ENCODE measurements at regions not wholly inside any gene's neighbourhood (a gene's known extent, or its start where the extent isn't known, plus 50 kb on each side); places are given as distances from the start of the nearest gene placed in this dataset.
A peak's percentile ranks its signal among the peaks of the same experiment; 100 is the strongest.
"Not testable (repeated sequence)": the region's sequence is repeated elsewhere in the genome, so short reads cannot be mapped to it uniquely, and the experiment has no call there.

GRCh38 chr10:28130267-28130666, 131.4 kb upstream of the ODAD2 start:
- peak; percentile 76 for DNase-seq

GRCh38 chr10:28127881-28128280, 129.0 kb upstream of the ODAD2 start:
- no peak for DNase-seq

GRCh38 chr10:28125701-28126100, 126.8 kb upstream of the ODAD2 start:
- DNase-seq, result peak; percentile 65

GRCh38 chr10:28120795-28121194, 121.9 kb upstream of the ODAD2 start:
- no peak for DNase-seq

GRCh38 chr10:28120043-28120749, 121.3 kb upstream of the ODAD2 start:
- DNase-seq, result no peak

GRCh38 chr10:28118985-28119628, 120.2 kb upstream of the ODAD2 start:
- no peak for DNase-seq

DNA sequence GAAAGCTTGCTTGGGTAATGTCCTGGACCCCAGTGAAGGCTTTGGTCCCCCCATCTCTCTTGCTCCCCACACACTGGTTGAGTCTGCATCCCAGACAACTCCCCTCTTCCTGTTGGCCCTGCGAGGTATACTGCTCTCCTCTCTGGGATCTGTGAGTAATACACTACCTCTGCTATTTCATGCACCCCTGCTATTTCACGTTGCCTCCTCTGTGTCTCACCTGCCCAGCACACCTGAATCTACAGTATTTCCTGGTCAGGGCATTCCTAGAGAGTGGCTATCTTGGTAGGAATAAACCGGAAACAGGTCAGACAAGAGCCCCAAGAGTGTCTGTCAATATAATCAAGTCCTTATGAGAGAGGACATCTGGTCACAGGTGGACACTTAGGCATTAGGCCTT, 114.3 kb upstream of the ODAD2 start:
- no peak for DNase-seq

DNA sequence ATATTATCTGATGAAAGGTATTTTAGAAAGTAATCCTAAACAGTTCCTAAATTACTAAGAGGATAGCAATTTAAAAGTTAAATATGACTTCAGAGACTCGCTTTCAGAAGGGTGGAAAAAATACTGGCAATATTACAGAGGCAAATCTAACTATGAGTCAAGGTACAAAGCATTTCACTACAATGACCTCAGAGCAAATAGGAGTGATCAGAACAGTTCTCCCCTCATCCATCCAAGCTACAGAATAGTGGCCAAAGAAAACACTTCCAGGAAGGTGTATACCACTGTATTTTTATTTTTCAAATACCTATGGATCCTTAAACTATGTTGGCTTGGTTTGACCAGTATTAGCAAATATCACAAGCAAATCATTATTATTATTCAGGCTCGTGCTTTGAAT, 112.8 kb upstream of the ODAD2 start:
- DNase-seq, result peak; percentile 70

GRCh38 chr10:28105561-28105960, 106.7 kb upstream of the ODAD2 start:
- DNase-seq, result no peak

GRCh38 chr10:28097633-28098032, 98.8 kb upstream of the ODAD2 start:
- no peak for DNase-seq

GRCh38 chr10:28095791-28096378, 97.0 kb upstream of the ODAD2 start:
- DNase-seq, result no peak

DNA sequence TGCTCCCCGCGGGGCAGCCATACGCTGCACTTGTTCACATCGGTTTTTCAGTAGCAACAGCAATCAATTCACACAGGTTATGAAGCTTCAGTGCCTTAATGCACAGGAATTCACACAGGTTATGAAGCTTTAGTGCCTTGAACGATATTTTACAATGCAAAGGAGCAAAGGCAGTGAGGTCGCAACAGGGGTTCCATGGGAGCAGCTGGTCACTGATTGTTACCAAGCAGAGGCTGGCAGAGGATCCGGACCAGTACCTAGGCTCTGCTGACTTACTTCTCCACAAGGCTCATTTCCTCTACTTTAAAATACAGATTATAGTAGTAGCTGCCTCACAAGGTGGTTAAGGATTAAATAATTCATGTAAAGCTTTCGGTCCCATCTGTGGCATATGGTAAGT, 95.2 kb upstream of the ODAD2 start:
- no peak for DNase-seq

GRCh38 chr10:28091913-28092312, 93.0 kb upstream of the ODAD2 start:
- DNase-seq, result no peak

GRCh38 chr10:28090506-28090905, 91.6 kb upstream of the ODAD2 start:
- DNase-seq, result no peak

GRCh38 chr10:28089467-28089866, 90.6 kb upstream of the ODAD2 start:
- peak; percentile 90 for DNase-seq

- DNase-seq, result peak; percentile 82
Measured at GRCh38 chr10:28087661-28088351, 88.9 kb upstream of the ODAD2 start.

GRCh38 chr10:28085760-28086159, 86.9 kb upstream of the ODAD2 start:
- not testable (repeated sequence) for DNase-seq

DNA sequence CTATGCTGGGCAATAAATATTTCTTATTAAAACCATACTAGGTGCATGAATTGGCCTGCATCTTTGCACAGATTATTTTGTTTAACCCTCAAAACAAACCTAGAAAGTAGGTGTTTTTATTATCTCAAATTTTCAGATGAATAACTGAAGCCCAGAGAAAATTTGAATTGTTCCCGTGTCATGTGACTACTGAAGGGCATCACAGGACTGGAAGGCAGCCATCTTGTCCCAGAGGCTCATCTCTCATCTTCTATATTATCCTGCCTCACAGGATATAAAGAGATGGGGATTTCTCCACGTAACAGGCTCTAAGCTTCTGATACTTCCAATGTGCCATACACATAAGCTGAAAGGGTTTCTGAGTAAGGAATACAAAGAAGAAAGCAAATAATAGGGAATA, 84.0 kb upstream of the ODAD2 start:
- no peak for DNase-seq

DNA sequence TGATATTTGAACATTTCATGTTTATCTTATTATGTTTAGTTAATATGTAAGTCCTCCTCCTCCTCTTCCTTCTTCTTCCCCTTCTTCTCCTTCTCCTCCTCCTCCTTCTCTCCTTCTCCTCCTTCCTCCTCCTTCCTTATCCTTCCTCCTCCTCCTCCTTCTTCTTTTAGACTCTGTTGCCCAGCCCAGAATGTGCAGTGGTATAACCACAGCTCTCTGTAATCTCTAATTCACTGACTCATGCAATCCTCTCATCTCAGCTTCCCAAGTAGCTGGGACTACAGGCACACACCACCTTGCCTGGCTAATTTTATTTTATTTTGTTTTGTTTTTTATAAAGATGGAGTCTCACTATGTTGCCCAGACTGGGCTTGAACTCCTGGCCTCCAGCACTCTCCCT, 83.4 kb upstream of the ODAD2 start:
- no peak for DNase-seq

GRCh38 chr10:28077889-28078288, 79.0 kb upstream of the ODAD2 start:
- peak; percentile 70 for DNase-seq

DNA sequence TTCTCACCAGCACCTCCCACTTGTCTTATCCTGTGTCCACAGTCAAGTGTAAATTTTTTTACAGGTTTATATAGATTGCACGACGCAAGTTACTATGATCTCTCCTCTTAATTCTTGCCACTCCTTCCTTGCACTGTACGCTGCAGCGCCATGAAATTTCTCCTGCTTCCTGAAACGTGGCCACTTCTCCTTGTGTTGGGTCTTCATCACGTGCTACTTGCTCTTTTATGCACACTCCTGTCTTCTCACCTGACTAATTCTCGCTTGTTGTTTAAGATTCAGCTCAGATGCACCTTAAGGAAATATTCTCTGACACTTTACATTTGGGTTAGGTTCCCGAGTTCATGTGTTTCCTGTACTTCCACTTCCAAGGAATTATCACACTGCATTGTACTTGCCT, 76.5 kb upstream of the ODAD2 start:
- no peak for DNase-seq

- DNase-seq, result peak; percentile 47
Measured at GRCh38 chr10:28072573-28072972, 73.7 kb upstream of the ODAD2 start.

GRCh38 chr10:28060031-28060607, 61.2 kb upstream of the ODAD2 start:
- DNase-seq, result no peak
